KMS-11 (cell line): ENCODE measurements at regions not wholly inside any gene's neighbourhood (a gene's known extent, or its start where the extent isn't known, plus 50 kb on each side); places are given as distances from the start of the nearest gene placed in this dataset.

Experiments
- H2AFZ ChIP-seq: fragments of 200-600 bp; sonication (generic); 2 replicates; pipeline ENCODE4 v1.6.1; 2016; ENCODE audit warnings: antibody characterized with exemption, mixed run types, low read depth
- H3K27ac ChIP-seq: fragments of 200-600 bp; sonication (generic); 2 replicates; pipeline ENCODE4 v1.6.1; 2016; ENCODE audit warnings: mild to moderate bottlenecking, mixed run types
- H3K27me3 ChIP-seq: fragments of 200-600 bp; sonication (generic); 2 replicates; pipeline ENCODE4 v1.6.1; 2017; ENCODE audit warnings: mild to moderate bottlenecking, low read depth, mixed run types, moderate library complexity; ENCODE audit not compliant: insufficient read depth
- H3K36me3 ChIP-seq: fragments of 200-600 bp; sonication (generic); 2 replicates; pipeline ENCODE4 v1.6.1; 2017; ENCODE audit warnings: mild to moderate bottlenecking, mixed run types; ENCODE audit not compliant: insufficient read depth
- H3K4me1 ChIP-seq: fragments of 200-600 bp; sonication (generic); 2 replicates; pipeline ENCODE4 v1.6.1; 2016; ENCODE audit warnings: mild to moderate bottlenecking, low read depth, mixed run types; ENCODE audit not compliant: poor library complexity, severe bottlenecking
- H3K4me2 ChIP-seq: fragments of 200-600 bp; sonication (generic); 2 replicates; pipeline ENCODE4 v1.7.0; 2016; ENCODE audit warnings: mild to moderate bottlenecking, mixed run types
- H3K4me3 ChIP-seq: fragments of 200-600 bp; sonication (generic); IDR thresholded peaks from 2 replicates; pipeline ENCODE4 v1.6.1; 2017; ENCODE audit warnings: low read depth, low read length, mixed read lengths; ENCODE audit not compliant: insufficient read depth
- H3K79me2 ChIP-seq: fragments of 200-600 bp; sonication (generic); 2 replicates; pipeline ENCODE4 v1.6.1; 2016; ENCODE audit warnings: low read depth, mixed run types; ENCODE audit not compliant: insufficient read depth
- H3K9ac ChIP-seq: fragments of 200-600 bp; sonication (generic); 2 replicates; pipeline ENCODE4 v1.6.1; 2016; ENCODE audit warnings: mild to moderate bottlenecking, mixed run types
- H4K20me1 ChIP-seq: fragments of 200-600 bp; sonication (generic); 2 replicates; pipeline ENCODE4 v1.6.1; 2016; ENCODE audit warnings: mild to moderate bottlenecking, mixed run types; ENCODE audit not compliant: insufficient read depth
- TF ChIP-seq, protein P1 (sequence below): fragments of 200-600 bp; sonication (generic); conservative IDR thresholded peaks from 2 replicates; pipeline ENCODE4 v1.6.1; 2017; ENCODE audit warnings: low read depth, mild to moderate bottlenecking, antibody characterized with exemption, low read length, moderate library complexity, mixed read lengths

DNA sequence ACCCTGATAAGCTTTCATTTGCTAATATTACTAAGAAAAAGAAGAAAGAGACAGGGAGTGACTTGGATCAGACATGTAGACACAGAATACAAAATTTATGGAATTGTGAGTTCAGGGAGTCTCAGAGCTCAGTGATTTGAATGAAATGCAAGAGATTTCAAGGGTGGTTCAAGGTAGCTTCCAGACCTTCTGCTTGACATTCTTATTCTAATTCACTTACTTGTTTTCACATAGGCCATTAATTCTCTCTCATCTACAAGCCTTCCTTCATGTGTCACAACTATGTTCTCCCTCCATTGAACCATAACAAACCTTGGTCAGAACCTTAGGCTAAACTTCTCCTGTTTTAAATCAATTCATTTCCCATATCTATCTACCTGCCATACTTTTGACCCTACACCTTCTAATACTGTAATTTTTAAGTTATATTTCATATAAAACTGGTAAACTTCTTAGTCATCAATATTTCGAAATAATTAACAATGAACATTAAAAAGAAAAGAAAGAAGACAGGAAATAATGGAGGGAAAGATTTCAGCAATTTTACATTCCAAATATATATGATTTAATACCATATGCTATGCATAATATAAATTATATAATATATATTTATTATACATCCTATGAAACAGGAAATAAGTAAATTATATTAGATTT is 139.2 kb upstream of the PDE1A start:
- TF ChIP-seq, protein P1, sequence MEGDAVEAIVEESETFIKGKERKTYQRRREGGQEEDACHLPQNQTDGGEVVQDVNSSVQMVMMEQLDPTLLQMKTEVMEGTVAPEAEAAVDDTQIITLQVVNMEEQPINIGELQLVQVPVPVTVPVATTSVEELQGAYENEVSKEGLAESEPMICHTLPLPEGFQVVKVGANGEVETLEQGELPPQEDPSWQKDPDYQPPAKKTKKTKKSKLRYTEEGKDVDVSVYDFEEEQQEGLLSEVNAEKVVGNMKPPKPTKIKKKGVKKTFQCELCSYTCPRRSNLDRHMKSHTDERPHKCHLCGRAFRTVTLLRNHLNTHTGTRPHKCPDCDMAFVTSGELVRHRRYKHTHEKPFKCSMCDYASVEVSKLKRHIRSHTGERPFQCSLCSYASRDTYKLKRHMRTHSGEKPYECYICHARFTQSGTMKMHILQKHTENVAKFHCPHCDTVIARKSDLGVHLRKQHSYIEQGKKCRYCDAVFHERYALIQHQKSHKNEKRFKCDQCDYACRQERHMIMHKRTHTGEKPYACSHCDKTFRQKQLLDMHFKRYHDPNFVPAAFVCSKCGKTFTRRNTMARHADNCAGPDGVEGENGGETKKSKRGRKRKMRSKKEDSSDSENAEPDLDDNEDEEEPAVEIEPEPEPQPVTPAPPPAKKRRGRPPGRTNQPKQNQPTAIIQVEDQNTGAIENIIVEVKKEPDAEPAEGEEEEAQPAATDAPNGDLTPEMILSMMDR: no peak
- H2AFZ ChIP-seq: no peak overlapping the region
- H3K27me3 ChIP-seq: no peaks in the 10 kb centered on the region
- no peak overlapping the region for H3K9ac ChIP-seq
- H3K27ac ChIP-seq: no peak overlapping the region
- no peaks in the 10 kb centered on the region for H3K36me3 ChIP-seq
- no peaks in the 10 kb centered on the region for H4K20me1 ChIP-seq
- H3K4me1 ChIP-seq: no peaks in the 10 kb centered on the region
- no peaks in the 10 kb centered on the region for H3K79me2 ChIP-seq
- no peak overlapping the region for H3K4me2 ChIP-seq
- H3K4me3 ChIP-seq: no peak overlapping the region

DNA sequence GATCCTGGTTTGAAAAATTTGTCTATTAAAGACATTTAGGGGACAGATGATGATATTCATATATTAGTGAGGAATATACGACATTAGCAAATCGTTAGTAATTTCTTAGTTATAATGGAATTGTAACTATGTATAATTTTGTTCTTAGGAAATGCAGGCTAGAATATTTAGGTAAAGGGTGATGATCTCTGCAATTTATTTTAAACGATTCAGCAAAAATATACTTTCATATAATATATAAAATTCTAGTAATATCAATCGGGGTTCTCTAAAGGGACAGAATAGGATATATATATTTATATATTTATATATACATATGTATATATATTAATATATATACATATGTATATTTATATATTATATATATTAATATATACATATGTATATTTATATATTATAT is 142.5 kb upstream of the DNAJC10 start:
- Histone ChIP-seq H3K4me1 (no peaks in the 10 kb centered on the region), H3K9ac (no peak overlapping the region), H3K79me2 (no peaks in the 10 kb centered on the region), H2AFZ (no peak overlapping the region), H3K36me3 (no peaks in the 10 kb centered on the region), H3K4me2 (no peak overlapping the region), H3K27ac (no peak overlapping the region), H3K27me3 (no peaks in the 10 kb centered on the region), H3K4me3 (no peak overlapping the region), H4K20me1 (no peaks in the 10 kb centered on the region)
- TF ChIP-seq, protein P1: no peak

DNA sequence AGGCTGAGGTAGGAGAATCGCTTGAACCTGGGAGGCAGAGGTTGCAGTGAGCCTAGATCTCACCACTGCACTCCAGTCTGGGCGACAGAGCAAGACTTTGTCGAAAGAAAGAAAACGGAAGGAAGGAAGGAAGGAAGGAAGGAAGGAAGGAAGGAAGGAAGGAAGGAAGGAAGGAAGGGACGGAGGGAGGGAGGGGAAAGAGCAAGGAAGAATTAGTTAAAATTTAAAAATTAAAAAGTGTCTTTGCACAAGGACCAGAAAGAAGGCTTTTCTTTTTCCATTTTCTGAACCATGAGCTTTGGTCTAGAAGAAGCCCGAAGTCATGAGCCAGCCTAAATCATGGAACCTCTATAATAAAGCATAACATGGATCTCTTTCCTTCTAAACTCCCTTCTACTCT is 138.2 kb upstream of the DNAJC10 start:
- Histone ChIP-seq H2AFZ (no peak overlapping the region), H4K20me1 (no peaks in the 10 kb centered on the region), H3K79me2 (no peaks in the 10 kb centered on the region), H3K4me3 (no peak overlapping the region), H3K27me3 (no peaks in the 10 kb centered on the region), H3K36me3 (no peaks in the 10 kb centered on the region), H3K9ac (no peak overlapping the region), H3K4me2 (no peak overlapping the region), H3K27ac (no peak overlapping the region), H3K4me1 (no peaks in the 10 kb centered on the region)
- TF ChIP-seq, protein P1: no peak

- Histone ChIP-seq H3K79me2 (no peaks in the 10 kb centered on the region), H3K9ac (no peak overlapping the region), H3K4me2 (no peak overlapping the region), H2AFZ (no peak overlapping the region), H3K27ac (no peak overlapping the region), H4K20me1 (no peaks in the 10 kb centered on the region), H3K4me1 (no peaks in the 10 kb centered on the region), H3K27me3 (no peaks in the 10 kb centered on the region), H3K4me3 (no peak overlapping the region), H3K36me3 (no peaks in the 10 kb centered on the region)
- TF ChIP-seq, protein P1: no peak
Measured at GRCh38 chr2:182581196-182581935, 134.7 kb upstream of the DNAJC10 start.
